ENCODE measurements at regions not wholly inside any gene's neighbourhood (a gene's known extent, or its start where the extent isn't known, plus 50 kb on each side); places are given as distances from the start of the nearest gene placed in this dataset.

DNA sequence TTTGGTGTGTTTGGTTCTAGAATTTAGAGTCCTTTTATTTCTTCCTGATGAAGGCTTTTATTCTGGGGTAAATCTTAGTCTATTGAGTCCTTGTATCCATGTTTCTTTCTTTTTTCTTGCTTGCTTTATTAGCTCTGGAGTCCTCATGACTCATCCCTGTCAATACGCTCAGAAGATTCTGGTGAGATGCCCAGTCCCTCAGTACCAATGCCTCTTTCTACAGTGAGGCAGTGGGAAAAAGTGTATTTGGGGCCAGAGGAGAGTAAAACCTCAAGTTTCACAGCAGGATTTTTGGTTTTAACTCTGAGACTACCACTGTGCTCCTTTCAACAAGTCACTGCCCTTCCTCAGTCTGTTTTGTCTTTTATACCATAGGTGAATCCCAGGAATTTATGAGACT lies 368.0 kb downstream of the GBA3 start:
- Histone ChIP-seq H3K36me3 (ENCODE audit: control insufficient read depth in 2 of 2, extremely low read depth in 1 of 2, insufficient read depth in 1 of 2, low read length in 1 of 2) (no peaks in the 10 kb centered on the region), H3K27me3 (replicated peaks in 1 of 2; ENCODE audit: control insufficient read depth in 2 of 2, extremely low read depth in 1 of 2, insufficient read depth in 2 of 2, low read length in 1 of 2) (no peaks in the 10 kb centered on the region), H3K27ac (ENCODE audit: low read length) (no peak overlapping the region), H3K4me3 (ENCODE audit: control insufficient read depth in 1 of 2, extremely low read depth in 1 of 2, low read length in 1 of 2) (no peak overlapping the region), H3K9me3 (no peaks in the 10 kb centered on the region), H3K4me1 (ENCODE audit: control insufficient read depth in 1 of 2, extremely low read depth in 1 of 2, insufficient read depth in 2 of 2, low read length in 2 of 2) (no peaks in the 10 kb centered on the region)
- Mint-ChIP-seq H3K27ac (no peak overlapping the region), H3K4me1 (no peaks in the 10 kb centered on the region), H3K9me3 (peaks cover 0 to 7% (median 0%) of the 10 kb centered on the region in 3 donors), H3K27me3 (no peaks in the 10 kb centered on the region), H3K36me3 (no peaks in the 10 kb centered on the region), H3K4me3 (no peak overlapping the region)
- WGBS (ENCODE audit: insufficient coverage), result no CpG with 5 or more reads among the region's 1 CpG
- no peak for ATAC-seq (replicated peaks in 1 of 4)
- no peak for DNase-seq
- POLR2A ChIA-PET, result no interaction called here
- CTCF ChIA-PET, result interaction anchor here in 1 of 2 donors (0.5 kb wide), 1 partner anchor 9 kb away, joined by 3 read pairs; no protein-coding TSS in a partner anchor

GRCh38 chr4:23058165-23058776 lies 365.5 kb downstream of the GBA3 start:
- ChIA-PET POLR2A (no interaction called here), CTCF (interaction anchor here in 1 of 2 donors (0.6 kb wide), 1 partner anchor 1174 kb away, joined by 3 read pairs; no protein-coding TSS in a partner anchor)
- no peaks in the 10 kb centered on the region for H3K4me1 ChIP-seq (ENCODE audit: control insufficient read depth in 1 of 2, extremely low read depth in 1 of 2, insufficient read depth in 2 of 2, low read length in 2 of 2)

DNA sequence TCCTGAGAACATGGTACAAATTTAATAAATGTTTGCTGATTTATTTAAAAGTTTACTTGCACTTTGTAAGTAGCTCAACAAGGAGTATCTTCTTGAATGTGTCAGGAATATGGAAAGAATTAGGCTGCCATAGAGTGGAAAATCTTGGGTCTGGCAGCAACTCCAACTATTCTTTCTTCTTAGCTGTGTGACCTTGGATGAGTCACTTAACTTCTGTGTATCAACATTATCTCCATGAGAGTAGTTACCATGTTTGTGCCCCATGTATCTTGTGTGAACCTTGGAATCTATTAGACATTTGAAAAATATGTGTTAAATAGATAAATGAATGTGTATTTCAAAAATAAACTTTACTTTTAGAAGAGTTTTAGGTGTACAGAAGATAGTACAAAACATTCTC lies 348.8 kb downstream of the GBA3 start:
- ATAC-seq (replicated peaks in 1 of 4) (no peak), DNase-seq (no peak)
- Histone ChIP-seq H3K4me1 (ENCODE audit: control insufficient read depth in 1 of 2, extremely low read depth in 1 of 2, insufficient read depth in 2 of 2, low read length in 2 of 2) (no peaks in the 10 kb centered on the region), H3K36me3 (ENCODE audit: control insufficient read depth in 2 of 2, extremely low read depth in 1 of 2, insufficient read depth in 1 of 2, low read length in 1 of 2) (no peaks in the 10 kb centered on the region), H3K27me3 (replicated peaks in 1 of 2; ENCODE audit: control insufficient read depth in 2 of 2, extremely low read depth in 1 of 2, insufficient read depth in 2 of 2, low read length in 1 of 2) (no peaks in the 10 kb centered on the region), H3K27ac (ENCODE audit: low read length) (no peak overlapping the region), H3K4me3 (ENCODE audit: control insufficient read depth in 1 of 2, extremely low read depth in 1 of 2, low read length in 1 of 2) (no peak overlapping the region), H3K9me3 (no peaks in the 10 kb centered on the region)
- Mint-ChIP-seq H3K36me3 (no peaks in the 10 kb centered on the region), H3K27me3 (no peaks in the 10 kb centered on the region), H3K4me1 (no peaks in the 10 kb centered on the region), H3K27ac (no peak overlapping the region), H3K9me3 (peaks cover 2 to 15% (median 8%) of the 10 kb centered on the region in 3 donors), H3K4me3 (no peak overlapping the region)
- ChIA-PET POLR2A (no interaction called here), CTCF (no interaction called here)

More at GRCh38 chr4:23058165-23058776, 365.5 kb downstream of the GBA3 start:
- no peak overlapping the region for H3K4me3 ChIP-seq (ENCODE audit: control insufficient read depth in 1 of 2, extremely low read depth in 1 of 2, low read length in 1 of 2)
- H3K27ac ChIP-seq (ENCODE audit: low read length), result no peak overlapping the region
- no peaks in the 10 kb centered on the region for H3K4me1 Mint-ChIP-seq
- H3K9me3 Mint-ChIP-seq, result peaks cover 0 to 8% (median 4%) of the 10 kb centered on the region in 3 donors
- no peak for ATAC-seq (replicated peaks in 1 of 4)
- H3K36me3 ChIP-seq (ENCODE audit: control insufficient read depth in 2 of 2, extremely low read depth in 1 of 2, insufficient read depth in 1 of 2, low read length in 1 of 2), result no peaks in the 10 kb centered on the region
- H3K27me3 Mint-ChIP-seq, result no peaks in the 10 kb centered on the region
- no peaks in the 10 kb centered on the region for H3K36me3 Mint-ChIP-seq
- no peaks in the 10 kb centered on the region for H3K27me3 ChIP-seq (replicated peaks in 1 of 2; ENCODE audit: control insufficient read depth in 2 of 2, extremely low read depth in 1 of 2, insufficient read depth in 2 of 2, low read length in 1 of 2)
- DNase-seq, result no peak
- no peak overlapping the region for H3K4me3 Mint-ChIP-seq
- no peaks in the 10 kb centered on the region for H3K9me3 ChIP-seq
- H3K27ac Mint-ChIP-seq, result no peak overlapping the region

- WGBS (ENCODE audit: insufficient coverage), result no CpG with 5 or more reads among the region's 1 CpG
- ATAC-seq (replicated peaks in 1 of 4) (no peak), DNase-seq (no peak)
- Histone ChIP-seq H3K9me3 (no peaks in the 10 kb centered on the region), H3K4me3 (ENCODE audit: control insufficient read depth in 1 of 2, extremely low read depth in 1 of 2, low read length in 1 of 2) (no peak overlapping the region), H3K36me3 (ENCODE audit: control insufficient read depth in 2 of 2, extremely low read depth in 1 of 2, insufficient read depth in 1 of 2, low read length in 1 of 2) (no peaks in the 10 kb centered on the region), H3K27me3 (replicated peaks in 1 of 2; ENCODE audit: control insufficient read depth in 2 of 2, extremely low read depth in 1 of 2, insufficient read depth in 2 of 2, low read length in 1 of 2) (no peaks in the 10 kb centered on the region), H3K27ac (ENCODE audit: low read length) (no peak overlapping the region), H3K4me1 (ENCODE audit: control insufficient read depth in 1 of 2, extremely low read depth in 1 of 2, insufficient read depth in 2 of 2, low read length in 2 of 2) (no peaks in the 10 kb centered on the region)
- ChIA-PET POLR2A (no interaction called here), CTCF (no interaction called here)
- Mint-ChIP-seq H3K9me3 (peaks cover 2 to 15% (median 8%) of the 10 kb centered on the region in 3 donors), H3K4me3 (no peak overlapping the region), H3K27me3 (no peaks in the 10 kb centered on the region), H3K36me3 (no peaks in the 10 kb centered on the region), H3K27ac (no peak overlapping the region), H3K4me1 (no peaks in the 10 kb centered on the region)
These were observed 347.8 kb downstream of the GBA3 start for GRCh38 chr4:23040539-23040938.

GRCh38 chr4:23039818-23040217 lies 347.1 kb downstream of the GBA3 start:
- Histone ChIP-seq H3K36me3 (ENCODE audit: control insufficient read depth in 2 of 2, extremely low read depth in 1 of 2, insufficient read depth in 1 of 2, low read length in 1 of 2) (no peaks in the 10 kb centered on the region), H3K4me3 (ENCODE audit: control insufficient read depth in 1 of 2, extremely low read depth in 1 of 2, low read length in 1 of 2) (no peak overlapping the region), H3K27me3 (replicated peaks in 1 of 2; ENCODE audit: control insufficient read depth in 2 of 2, extremely low read depth in 1 of 2, insufficient read depth in 2 of 2, low read length in 1 of 2) (no peaks in the 10 kb centered on the region), H3K9me3 (no peaks in the 10 kb centered on the region), H3K4me1 (ENCODE audit: control insufficient read depth in 1 of 2, extremely low read depth in 1 of 2, insufficient read depth in 2 of 2, low read length in 2 of 2) (no peaks in the 10 kb centered on the region), H3K27ac (ENCODE audit: low read length) (no peak overlapping the region)
- ChIA-PET CTCF (no interaction called here), POLR2A (no interaction called here)
- ATAC-seq (replicated peaks in 1 of 4) (no peak), DNase-seq (no peak)
- no CpG with 5 or more reads among the region's 1 CpG for WGBS (ENCODE audit: insufficient coverage)
- H3K27me3 Mint-ChIP-seq, result no peaks in the 10 kb centered on the region
- H3K36me3 Mint-ChIP-seq, result no peaks in the 10 kb centered on the region
- peaks cover 2 to 15% (median 8%) of the 10 kb centered on the region in 3 donors for H3K9me3 Mint-ChIP-seq
- H3K27ac Mint-ChIP-seq, result no peak overlapping the region
- no peaks in the 10 kb centered on the region for H3K4me1 Mint-ChIP-seq
- no peak overlapping the region for H3K4me3 Mint-ChIP-seq

DNA sequence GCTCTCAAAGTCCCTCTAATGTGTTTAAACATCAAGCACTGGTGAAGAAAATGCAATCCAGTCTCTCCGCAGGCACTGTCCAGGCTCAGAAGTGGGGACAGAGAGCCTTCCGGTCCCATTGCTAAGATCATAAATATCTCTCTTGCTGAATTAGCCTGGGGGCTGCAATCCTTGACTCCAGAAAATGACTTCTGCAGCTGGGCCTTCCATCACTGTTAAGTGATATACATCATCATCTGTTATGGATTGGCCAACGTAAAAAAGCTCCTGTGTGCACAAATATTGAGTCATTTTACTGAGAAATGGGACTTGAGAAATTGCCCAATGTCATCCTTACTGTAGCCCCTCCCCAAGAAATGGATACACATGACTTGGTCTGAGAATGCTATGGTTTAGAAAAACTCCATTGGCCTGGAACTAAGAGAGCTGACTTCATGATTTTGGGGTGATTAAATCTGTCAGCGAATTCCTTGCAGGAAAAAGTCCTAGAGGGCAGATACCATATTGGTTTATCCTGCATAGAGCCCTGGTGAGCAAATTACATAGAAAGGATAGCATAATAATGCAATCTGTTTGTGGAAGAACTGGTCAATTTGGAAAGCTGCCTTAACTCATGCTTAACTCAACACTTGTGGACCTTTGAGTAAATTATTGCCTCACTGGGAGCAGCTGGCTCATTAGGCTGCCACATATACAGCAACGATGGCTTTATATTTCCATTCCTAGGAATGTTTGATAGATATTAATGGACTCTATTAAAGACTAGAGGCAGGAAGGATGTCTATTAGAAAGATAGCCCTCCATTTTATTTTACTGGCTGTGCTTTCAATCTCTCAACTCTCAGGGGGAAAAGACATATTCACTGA lies 346.1 kb downstream of the GBA3 start:
- no peaks in the 10 kb centered on the region for H3K36me3 Mint-ChIP-seq

More for the DNA sequence above, 346.1 kb downstream of the GBA3 start:
- no peaks in the 10 kb centered on the region for H3K27me3 ChIP-seq (replicated peaks in 1 of 2; ENCODE audit: control insufficient read depth in 2 of 2, extremely low read depth in 1 of 2, insufficient read depth in 2 of 2, low read length in 1 of 2)
- ATAC-seq (replicated peaks in 1 of 4) (no peak), DNase-seq (no peak)
- no peak overlapping the region for H3K4me3 ChIP-seq (ENCODE audit: control insufficient read depth in 1 of 2, extremely low read depth in 1 of 2, low read length in 1 of 2)
- H3K27me3 Mint-ChIP-seq, result no peaks in the 10 kb centered on the region
- H3K27ac ChIP-seq (ENCODE audit: low read length), result no peak overlapping the region
- CTCF ChIA-PET, result no interaction called here
- WGBS (ENCODE audit: insufficient coverage), result 64% methylated on average over 2 of the region's 5 CpGs
- H3K4me1 Mint-ChIP-seq, result no peaks in the 10 kb centered on the region
- H3K4me1 ChIP-seq (ENCODE audit: control insufficient read depth in 1 of 2, extremely low read depth in 1 of 2, insufficient read depth in 2 of 2, low read length in 2 of 2), result no peaks in the 10 kb centered on the region
- H3K27ac Mint-ChIP-seq, result no peak overlapping the region
- peaks cover 2 to 15% (median 8%) of the 10 kb centered on the region in 3 donors for H3K9me3 Mint-ChIP-seq
- no peaks in the 10 kb centered on the region for H3K36me3 ChIP-seq (ENCODE audit: control insufficient read depth in 2 of 2, extremely low read depth in 1 of 2, insufficient read depth in 1 of 2, low read length in 1 of 2)
- H3K4me3 Mint-ChIP-seq, result no peak overlapping the region
- POLR2A ChIA-PET, result no interaction called here
- no peaks in the 10 kb centered on the region for H3K9me3 ChIP-seq
